Activated CD4-positive, alpha-beta T cell treated with anti-CD3 and anti-CD28 coated beads, Interleukin-2, Interleukin-4, amounts not matched to agents 100 ng/mL and 50 ng/mL, durations not matched to agents 16 hours and 8 hours (primary cell): ENCODE measurements at regions not wholly inside any gene's neighbourhood (a gene's known extent, or its start where the extent isn't known, plus 50 kb on each side); places are given as distances from the start of the nearest gene placed in this dataset.
"Not testable (repeated sequence)": the region's sequence is repeated elsewhere in the genome, so short reads cannot be mapped to it uniquely, and the experiment has no call there.

Experiments
- DNase-seq: peaks from one replicate; pipeline ENCODE4 v3.0.0-alpha.2; 2020; ENCODE audit warnings: low spot score

DNA sequence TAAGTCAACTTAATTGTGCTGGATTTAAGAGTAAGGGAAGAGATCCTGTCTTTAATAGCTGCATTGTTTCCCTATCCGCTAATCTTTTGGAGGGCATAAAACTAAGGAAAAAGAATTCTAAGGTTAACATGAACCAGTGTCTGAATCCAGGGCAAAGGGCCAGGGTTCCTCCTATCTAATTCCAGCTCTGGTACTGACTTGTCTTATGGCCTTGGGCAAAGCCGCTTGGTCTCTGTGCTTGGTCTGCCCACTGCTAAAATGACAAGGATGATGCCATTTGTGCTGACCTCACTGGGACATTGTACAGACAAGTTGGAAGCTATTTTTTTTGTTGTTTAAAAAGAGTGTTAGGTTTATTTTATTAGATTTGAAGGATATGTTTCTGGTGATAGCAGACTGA is 334.7 kb upstream of the PIK3R1 start:
- DNase-seq: no peak

DNA sequence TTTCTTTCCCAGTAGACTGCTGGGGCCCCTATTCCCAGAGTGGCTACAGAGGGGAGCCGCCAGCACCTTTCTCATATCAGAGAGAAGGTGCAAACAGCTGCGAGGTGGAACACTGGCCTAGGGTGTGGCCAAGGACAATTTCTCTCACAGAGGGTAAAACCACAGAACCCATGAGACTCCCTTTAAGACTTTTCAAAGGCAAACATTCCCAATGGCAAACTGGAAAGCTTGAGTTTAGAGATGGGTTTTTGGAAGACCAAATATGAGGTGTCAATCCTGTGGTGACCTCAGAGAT is 335.1 kb upstream of the PIK3R1 start:
- no peak for DNase-seq

DNA sequence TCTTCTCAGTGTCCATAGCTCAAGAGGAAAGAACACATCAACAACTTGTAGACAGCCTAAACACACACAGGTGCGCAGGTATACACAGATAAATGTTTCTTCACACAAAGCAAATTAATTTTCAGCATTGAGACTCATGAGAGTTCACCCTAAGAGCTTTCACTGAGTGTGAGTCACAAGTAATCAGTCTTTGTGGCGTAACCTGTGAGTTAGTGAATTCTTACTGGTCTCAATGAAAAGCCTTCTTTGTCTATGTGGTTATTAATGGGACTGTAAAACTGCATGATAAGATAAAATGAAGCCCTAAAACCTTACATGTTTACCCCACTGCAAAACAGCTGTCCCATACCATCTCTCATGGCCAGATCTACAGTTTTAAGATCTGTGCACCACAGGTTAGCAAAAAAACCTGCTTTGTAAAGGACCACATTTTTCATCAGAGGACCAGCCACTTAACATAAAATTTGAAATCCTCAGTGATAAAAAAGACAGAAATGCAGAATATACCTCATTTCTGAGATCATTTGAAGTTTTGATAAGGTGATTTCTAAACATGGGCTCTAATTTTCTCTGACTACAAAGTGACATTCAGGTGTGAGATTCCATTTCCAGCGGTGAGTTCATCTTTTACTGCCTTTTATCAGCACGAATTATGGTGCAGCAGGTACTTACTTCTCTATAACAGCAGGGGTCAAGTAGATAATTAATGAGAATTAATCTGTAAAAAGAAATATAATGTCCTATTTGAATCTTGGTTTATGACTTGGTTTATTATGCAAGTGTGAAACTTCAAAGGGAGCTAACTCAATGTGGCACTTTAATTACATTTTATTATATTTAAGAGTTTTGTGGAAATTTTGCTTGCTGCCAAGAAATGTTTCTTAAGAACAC is 335.7 kb upstream of the PIK3R1 start:
- no peak for DNase-seq

- DNase-seq: no peak
Measured at GRCh38 chr5:67878933-67879332, 336.6 kb upstream of the PIK3R1 start.

- no peak for DNase-seq
Measured at GRCh38 chr5:67876371-67876770, 339.2 kb upstream of the PIK3R1 start.

DNA sequence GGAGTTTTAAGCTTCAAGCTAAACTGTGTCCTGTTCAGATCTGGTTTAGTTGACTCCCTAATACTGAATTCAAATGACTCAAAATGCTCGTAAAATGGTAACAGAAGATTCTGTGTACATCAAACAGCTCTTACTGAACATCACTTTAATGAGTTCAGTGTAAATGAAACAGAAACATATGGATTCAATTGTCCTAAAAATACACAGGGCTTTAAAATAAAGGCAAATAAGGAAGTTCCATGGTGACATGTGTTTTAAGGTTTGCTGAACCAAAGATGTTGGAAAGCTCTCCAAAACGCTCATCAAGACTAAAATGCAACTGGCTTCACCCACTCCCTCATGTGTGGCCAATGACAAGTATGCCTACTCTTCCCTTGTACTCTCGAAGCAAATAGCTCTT is 340.0 kb upstream of the PIK3R1 start:
- DNase-seq: no peak

GRCh38 chr5:67873935-67874334 is 341.6 kb upstream of the PIK3R1 start:
- DNase-seq: no peak

GRCh38 chr5:67870662-67871061 is 344.9 kb upstream of the PIK3R1 start:
- no peak for DNase-seq

GRCh38 chr5:67864335-67864734 is 351.2 kb upstream of the PIK3R1 start:
- not testable (repeated sequence) for DNase-seq

GRCh38 chr5:67858471-67859031 is 357.0 kb upstream of the PIK3R1 start:
- no peak for DNase-seq

DNA sequence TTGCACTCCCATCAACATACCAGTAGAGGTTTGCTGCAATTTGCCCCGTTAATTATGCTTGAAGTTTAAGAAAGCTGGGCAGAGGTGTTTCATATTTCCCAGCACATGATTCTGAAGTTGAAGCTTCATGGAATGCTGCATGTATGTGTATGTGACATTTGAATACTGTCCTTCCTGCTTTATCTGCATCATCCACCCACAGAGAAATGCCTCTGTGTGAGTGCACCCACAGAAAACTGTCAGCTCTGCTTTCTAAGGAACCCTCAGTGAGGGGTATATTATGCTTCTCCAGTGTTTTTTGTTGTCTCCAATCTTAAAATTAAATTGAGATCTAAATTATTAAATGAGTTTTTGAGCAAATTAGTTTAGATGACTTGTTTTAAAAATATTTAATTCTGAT is 358.1 kb upstream of the PIK3R1 start:
- no peak for DNase-seq

DNA sequence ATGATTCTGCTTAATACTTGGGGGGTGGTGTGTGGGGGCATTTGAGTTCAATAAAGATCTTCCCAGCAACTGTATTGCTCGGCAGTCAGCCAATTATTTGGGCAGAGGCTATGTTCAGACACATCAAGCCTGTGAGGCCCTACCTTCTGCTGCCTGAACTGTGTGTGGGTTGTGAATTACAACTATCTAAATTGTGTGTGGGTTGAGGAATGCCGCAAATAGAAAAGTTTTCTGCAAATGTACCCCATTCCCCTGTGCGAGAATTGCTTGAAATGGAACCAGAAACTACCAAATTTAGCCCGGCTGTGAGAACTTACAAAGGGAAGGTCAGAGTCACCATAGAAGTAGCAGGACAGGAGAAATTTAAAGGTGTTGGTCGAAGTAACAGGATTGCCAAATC is 360.0 kb upstream of the PIK3R1 start:
- DNase-seq: no peak

DNA sequence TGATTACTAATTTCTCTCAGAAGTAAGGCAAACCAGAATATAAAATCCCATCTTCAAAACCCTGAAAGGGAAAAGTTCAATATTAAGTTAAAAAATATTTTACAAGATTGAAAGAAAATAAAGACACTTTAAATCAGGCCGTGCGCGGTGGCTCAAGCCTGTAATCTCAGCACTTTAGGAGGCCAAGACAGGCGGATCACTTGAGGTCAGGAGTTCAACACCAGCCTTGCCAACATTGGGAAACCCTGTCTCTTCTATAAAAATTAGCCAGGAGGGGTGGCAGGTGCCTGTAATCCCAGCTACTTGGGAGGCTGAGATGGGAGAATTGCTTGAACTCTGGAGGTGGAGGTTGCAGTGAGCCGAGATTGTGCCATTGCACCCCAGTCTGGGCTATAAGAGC is 364.6 kb upstream of the PIK3R1 start:
- not testable (repeated sequence) for DNase-seq

- DNase-seq: no peak
Measured at GRCh38 chr5:67844924-67845323, 370.6 kb upstream of the PIK3R1 start.

GRCh38 chr5:67842806-67843205 is 372.8 kb upstream of the PIK3R1 start:
- no peak for DNase-seq

DNA sequence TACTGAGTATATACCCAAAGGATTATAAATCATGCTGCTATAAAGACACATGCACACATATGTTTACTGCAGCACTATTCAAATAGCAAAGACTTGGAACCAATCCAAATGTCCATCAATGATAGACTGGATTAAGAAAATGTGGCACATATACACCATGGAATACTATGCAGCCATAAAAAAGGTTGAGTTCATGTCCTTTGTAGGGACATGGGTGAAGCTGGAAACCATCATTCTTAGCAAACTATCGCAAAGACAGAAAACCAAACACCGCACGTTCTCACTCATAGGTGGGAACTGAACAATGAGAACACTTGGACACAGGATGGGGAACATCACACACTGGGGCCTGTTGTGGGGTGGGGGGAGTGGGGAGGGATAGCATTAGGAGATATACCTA is 378.3 kb upstream of the PIK3R1 start:
- DNase-seq: not testable (repeated sequence)

GRCh38 chr5:67836496-67836895 is 379.1 kb upstream of the PIK3R1 start:
- DNase-seq: not testable (repeated sequence)

DNA sequence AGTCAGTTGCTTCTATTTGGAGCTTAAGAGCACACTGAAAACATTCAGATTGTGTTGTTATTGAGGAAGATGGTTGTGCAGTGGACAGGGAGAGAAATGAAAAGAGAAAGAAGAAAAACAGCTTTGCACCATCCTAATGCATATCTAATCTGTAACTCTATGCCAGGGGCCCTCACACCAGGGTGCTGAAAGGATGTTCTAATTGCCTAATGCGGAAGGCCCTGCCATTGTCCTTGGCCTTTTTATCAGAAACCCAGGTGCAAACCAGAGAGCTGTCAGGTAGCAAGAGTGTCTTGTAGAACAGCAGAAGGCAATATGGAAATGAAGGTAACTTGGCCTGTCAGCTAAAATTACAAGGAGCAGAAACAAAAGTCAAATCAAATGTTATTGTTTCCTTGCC is 384.5 kb upstream of the PIK3R1 start:
- no peak for DNase-seq

DNA sequence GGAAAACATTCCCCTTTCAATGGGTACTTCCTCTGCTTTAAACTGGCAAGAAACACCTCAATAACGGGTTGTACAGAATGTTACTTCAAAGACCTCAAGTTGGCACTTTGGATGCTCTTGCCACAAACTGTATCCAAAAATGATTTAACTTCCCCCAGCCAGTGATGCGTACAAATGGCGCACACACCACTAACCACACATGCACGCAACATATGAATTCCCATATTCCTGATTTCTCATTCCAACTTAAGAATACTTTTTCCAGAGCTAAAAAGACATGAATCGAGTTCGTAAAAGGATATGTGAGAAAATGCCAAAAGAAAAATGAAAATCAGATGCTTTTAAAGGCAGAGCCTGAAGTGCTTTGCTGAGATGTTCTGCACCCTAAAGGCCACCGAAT is 388.0 kb upstream of the PIK3R1 start:
- DNase-seq: no peak

GRCh38 chr5:67824852-67825251 is 390.7 kb upstream of the PIK3R1 start:
- no peak for DNase-seq

- no peak for DNase-seq
Measured at GRCh38 chr5:67817652-67818051, 397.9 kb upstream of the PIK3R1 start.

DNA sequence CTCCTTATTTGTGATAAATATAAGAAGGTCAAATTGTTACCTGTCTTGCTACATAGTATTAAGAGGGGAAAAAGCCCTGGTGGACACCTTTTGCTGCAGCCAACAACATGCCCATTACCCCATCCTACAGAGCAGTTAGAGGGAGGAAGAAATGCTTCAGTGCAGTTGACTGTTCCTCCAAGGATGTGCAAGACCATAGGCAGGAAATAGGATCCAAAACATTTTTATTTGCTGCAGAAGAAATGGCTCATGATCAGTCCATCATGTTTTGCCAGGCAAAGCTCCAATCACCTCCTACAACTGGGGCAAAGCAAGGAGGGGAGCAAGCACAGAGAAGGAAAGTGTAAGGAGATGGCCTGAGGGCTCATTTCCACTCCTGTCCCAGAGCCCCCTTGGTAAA is 399.1 kb upstream of the PIK3R1 start:
- DNase-seq: no peak

DNA sequence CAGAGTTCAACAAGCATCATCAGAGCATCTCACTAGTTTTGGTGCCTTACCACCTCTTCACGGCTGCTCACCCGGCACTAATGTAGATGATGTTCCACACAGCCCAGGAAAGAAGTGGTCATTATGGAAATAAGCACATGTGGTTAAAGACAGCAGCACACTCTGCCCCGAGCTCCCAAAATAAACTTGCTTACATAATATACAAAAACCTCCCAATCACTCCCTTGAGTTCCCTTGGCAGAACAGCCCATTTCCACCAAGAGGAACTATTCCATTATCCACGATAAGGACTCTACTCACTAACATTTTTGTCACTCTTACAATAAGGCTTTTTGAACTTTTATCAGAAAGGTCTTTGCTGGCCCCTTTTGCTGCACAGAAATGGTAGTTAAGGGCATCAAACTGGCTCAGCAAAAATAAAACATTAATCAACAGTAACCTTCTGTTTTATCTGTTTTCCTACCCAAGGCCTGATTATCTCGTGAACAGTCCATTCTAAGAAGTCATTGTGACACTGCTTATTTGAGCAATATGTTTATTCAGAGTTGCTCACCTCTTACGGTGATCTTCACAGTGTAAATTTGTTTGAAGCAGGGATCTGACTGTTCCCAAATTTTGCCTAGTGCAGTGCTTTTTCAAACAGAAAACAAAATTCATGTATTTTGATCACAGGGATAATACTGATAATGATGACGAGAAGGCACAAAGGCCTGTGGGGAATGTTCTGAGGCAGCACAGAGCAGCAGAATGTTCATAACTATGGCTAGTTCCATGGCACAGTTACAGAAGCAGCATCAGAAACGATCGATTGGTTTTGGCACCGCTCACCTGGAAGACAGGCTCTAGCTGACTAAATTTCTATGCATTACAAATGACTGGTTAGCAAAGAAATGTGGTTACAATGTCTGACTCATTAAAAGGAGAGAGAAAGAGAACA is 399.8 kb upstream of the PIK3R1 start:
- no peak for DNase-seq
